Glutamatergic neuron (in vitro differentiated cells): ENCODE measurements at regions not wholly inside any gene's neighbourhood (a gene's known extent, or its start where the extent isn't known, plus 50 kb on each side); places are given as distances from the start of the nearest gene placed in this dataset.

Experiments used
- DNase-seq: peaks from one replicate; pipeline ENCODE4 v3.0.0; 2022
- H3K27ac Mint-ChIP-seq: one replicate; pipeline ENCODE4 v1.8.0; 2020; ENCODE audit warnings: mild to moderate bottlenecking, mixed read lengths, inconsistent platforms; ENCODE audit not compliant: unreplicated experiment
- H3K27me3 Mint-ChIP-seq: one replicate; pipeline ENCODE4 v1.8.0; 2020; ENCODE audit warnings: mild to moderate bottlenecking, moderate library complexity, mixed read lengths, inconsistent platforms; ENCODE audit not compliant: unreplicated experiment
- H3K36me3 Mint-ChIP-seq: one replicate; pipeline ENCODE4 v1.8.0; 2020; ENCODE audit warnings: mild to moderate bottlenecking, mixed read lengths, inconsistent platforms; ENCODE audit not compliant: unreplicated experiment
- H3K4me1 Mint-ChIP-seq: one replicate; pipeline ENCODE4 v1.8.0; 2020; ENCODE audit warnings: mild to moderate bottlenecking, low read depth, mixed read lengths, inconsistent platforms; ENCODE audit not compliant: unreplicated experiment
- H3K4me3 Mint-ChIP-seq: one replicate; pipeline ENCODE4 v1.8.0; 2020; ENCODE audit warnings: mild to moderate bottlenecking, mixed read lengths, inconsistent platforms; ENCODE audit not compliant: unreplicated experiment
- H3K9me3 Mint-ChIP-seq: one replicate; pipeline ENCODE4 v1.8.0; 2020; ENCODE audit warnings: mild to moderate bottlenecking, moderate library complexity, mixed read lengths, inconsistent platforms; ENCODE audit not compliant: unreplicated experiment
- CTCF ChIP-seq: fragments of 200-600 bp; sonication (generic); IDR thresholded peaks from one replicate; pipeline ENCODE4 v1.5.0; 2021; ENCODE audit not compliant: partially characterized antibody, unreplicated experiment

GRCh38 chr2:180366481-180366880 is 359.4 kb upstream of the CWC22 start:
- DNase-seq, result no peak

GRCh38 chr2:180364719-180365118 is 357.6 kb upstream of the CWC22 start:
- no peaks in the 10 kb centered on the region for H3K9me3 Mint-ChIP-seq
- no peak overlapping the region for H3K4me3 Mint-ChIP-seq
- H3K27ac Mint-ChIP-seq, result no peak overlapping the region
- peaks cover 1% of the 10 kb centered on the region for H3K27me3 Mint-ChIP-seq
- no peaks in the 10 kb centered on the region for H3K36me3 Mint-ChIP-seq
- no peak for TF ChIP-seq CTCF
- no peak for DNase-seq
- H3K4me1 Mint-ChIP-seq, result no peaks in the 10 kb centered on the region

More at GRCh38 chr2:180366481-180366880, 359.4 kb upstream of the CWC22 start:
- no peak for TF ChIP-seq CTCF
- no peaks in the 10 kb centered on the region for H3K9me3 Mint-ChIP-seq
- H3K27ac Mint-ChIP-seq, result no peak overlapping the region
- H3K27me3 Mint-ChIP-seq, result no peaks in the 10 kb centered on the region
- H3K36me3 Mint-ChIP-seq, result no peaks in the 10 kb centered on the region
- no peaks in the 10 kb centered on the region for H3K4me1 Mint-ChIP-seq
- H3K4me3 Mint-ChIP-seq, result no peak overlapping the region

DNA sequence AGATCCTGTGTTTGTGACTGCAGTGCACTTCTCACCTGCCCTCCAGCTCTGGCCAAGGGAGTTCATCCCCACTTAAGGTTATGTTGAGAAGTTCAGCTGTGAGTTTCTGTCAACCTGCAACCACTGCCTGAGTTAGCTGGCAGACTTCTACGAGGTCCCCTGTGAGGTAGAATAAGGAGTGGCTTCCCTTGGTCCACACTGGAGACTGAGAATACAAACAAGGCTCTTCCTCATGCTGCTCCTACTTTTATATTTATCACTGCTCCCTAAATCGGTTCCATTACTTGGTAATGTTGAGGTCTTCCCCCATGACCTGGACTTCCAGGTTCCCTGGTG is 353.2 kb upstream of the CWC22 start:
- H3K9me3 Mint-ChIP-seq, result no peaks in the 10 kb centered on the region
- no peak for DNase-seq
- H3K27me3 Mint-ChIP-seq, result peaks cover 2% of the 10 kb centered on the region
- no peaks in the 10 kb centered on the region for H3K36me3 Mint-ChIP-seq
- TF ChIP-seq CTCF, result no peak
- H3K4me1 Mint-ChIP-seq, result no peaks in the 10 kb centered on the region
- no peak overlapping the region for H3K27ac Mint-ChIP-seq
- H3K4me3 Mint-ChIP-seq, result no peak overlapping the region

- Mint-ChIP-seq H3K4me3 (no peak overlapping the region), H3K27ac (no peak overlapping the region), H3K9me3 (no peaks in the 10 kb centered on the region), H3K36me3 (no peaks in the 10 kb centered on the region), H3K4me1 (no peaks in the 10 kb centered on the region), H3K27me3 (peaks cover 2% of the 10 kb centered on the region)
- TF ChIP-seq CTCF, result no peak
- DNase-seq, result no peak
Observed at GRCh38 chr2:180359522-180360282, 352.6 kb upstream of the CWC22 start.

- no peak for TF ChIP-seq CTCF
- H3K4me1 Mint-ChIP-seq, result no peaks in the 10 kb centered on the region
- no peak for DNase-seq
- H3K36me3 Mint-ChIP-seq, result no peaks in the 10 kb centered on the region
- no peaks in the 10 kb centered on the region for H3K9me3 Mint-ChIP-seq
- H3K4me3 Mint-ChIP-seq, result no peak overlapping the region
- H3K27me3 Mint-ChIP-seq, result peaks cover 2% of the 10 kb centered on the region
- no peak overlapping the region for H3K27ac Mint-ChIP-seq
Observed at GRCh38 chr2:180358458-180358857, 351.4 kb upstream of the CWC22 start.
